HL-60 (cell line): ENCODE measurements at regions not wholly inside any gene's neighbourhood (a gene's known extent, or its start where the extent isn't known, plus 50 kb on each side); places are given as distances from the start of the nearest gene placed in this dataset.
"Not testable (repeated sequence)": the region's sequence is repeated elsewhere in the genome, so short reads cannot be mapped to it uniquely, and the experiment has no call there.

ENCODE experiments used
- CTCF ChIP-seq: IDR thresholded peaks from one replicate; pipeline ENCODE4 v1.5.1; 2011; ENCODE audit warnings: low read length, control low read depth, inconsistent platforms; ENCODE audit not compliant: insufficient read depth
- GABPA ChIP-seq: IDR thresholded peaks from 2 replicates; pipeline ENCODE4 v1.6.1; 2012; ENCODE audit warnings: low read depth
- POLR2AphosphoS5 ChIP-seq: IDR thresholded peaks from 2 replicates; pipeline ENCODE4 v1.6.1; 2012; ENCODE audit warnings: low read depth

DNA sequence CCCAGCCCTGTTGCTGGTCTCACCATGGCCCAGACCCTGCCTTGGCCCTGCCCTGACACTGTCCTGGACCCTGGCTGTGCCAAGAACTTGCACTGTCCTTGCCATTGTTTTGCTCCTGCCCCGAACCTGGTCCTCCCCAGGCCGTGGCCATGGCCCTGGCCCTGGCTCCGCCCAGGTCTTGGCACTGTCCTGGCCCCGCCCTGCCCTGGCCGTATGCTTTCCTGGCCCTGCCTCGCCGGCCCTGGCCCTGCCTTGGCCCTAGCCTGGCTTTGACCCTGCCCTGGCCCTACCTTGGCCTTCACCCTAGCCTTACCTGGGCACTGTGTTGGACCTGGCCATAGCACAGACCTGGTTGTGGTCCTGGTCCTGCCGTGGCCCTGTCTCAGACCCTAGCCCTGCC, 1558.9 kb downstream of the RPIA start:
- TF ChIP-seq CTCF, GABPA, POLR2AphosphoS5: not testable (repeated sequence)
